ENCODE measurements at regions not wholly inside any gene's neighbourhood (a gene's known extent, or its start where the extent isn't known, plus 50 kb on each side); places are given as distances from the start of the nearest gene placed in this dataset.

DNA sequence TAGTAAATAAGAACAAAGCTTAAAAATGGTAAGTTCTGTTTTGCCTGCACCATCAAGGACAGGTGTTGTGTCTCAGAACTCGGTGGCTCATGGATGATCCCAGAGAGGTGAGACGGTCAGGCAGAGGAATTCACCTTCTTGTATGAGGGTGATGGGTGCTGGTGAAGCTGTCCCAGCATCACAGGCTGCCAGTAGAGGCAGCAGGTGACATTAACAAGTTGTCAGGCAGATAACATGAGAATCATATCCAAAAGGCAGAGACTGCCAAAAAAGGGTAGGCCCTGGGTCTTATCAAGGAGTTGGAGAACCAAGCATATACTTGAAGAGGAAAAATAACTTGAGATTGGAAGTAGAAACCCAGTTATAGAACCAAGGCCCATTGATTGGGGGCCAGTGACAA, 437.8 kb downstream of the DYNC2H1 start:
- no peak overlapping the region for H2AFZ ChIP-seq (ENCODE audit: low read depth, low read length)
- peaks cover 2% of the 10 kb centered on the region for H3K4me1 ChIP-seq (ENCODE audit: insufficient read depth, low read length)
- H3K27me3 ChIP-seq (ENCODE audit: insufficient read depth, low read length): no peaks in the 10 kb centered on the region
- no peaks in the 10 kb centered on the region for H3K36me3 ChIP-seq (ENCODE audit: insufficient read depth, low read length)
- no peak overlapping the region for H3K4me3 ChIP-seq (ENCODE audit: low read length)
- peaks cover 2% of the 10 kb centered on the region for H3K9me3 ChIP-seq (ENCODE audit: low read length)

DNA sequence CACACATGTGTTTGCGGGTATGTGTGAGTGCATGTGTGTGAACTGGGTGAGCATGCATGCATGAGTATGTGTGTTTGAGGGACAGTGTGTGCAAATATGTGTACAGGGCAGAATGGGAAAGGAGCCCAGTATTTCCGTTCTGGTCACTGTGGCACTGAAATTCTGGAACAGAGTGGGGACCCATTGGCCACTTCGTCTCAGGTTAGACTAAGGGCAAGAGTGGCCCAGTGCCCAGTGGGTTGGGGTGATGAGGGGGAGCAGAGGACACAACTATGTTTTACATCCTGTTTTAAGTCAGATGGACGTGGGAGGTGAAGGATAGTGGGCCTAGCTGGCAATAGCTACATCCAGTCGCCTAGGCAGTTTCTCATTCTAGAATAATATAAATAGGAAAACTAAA, 438.5 kb downstream of the DYNC2H1 start:
- Histone ChIP-seq H3K27me3 (ENCODE audit: insufficient read depth, low read length) (no peaks in the 10 kb centered on the region), H2AFZ (ENCODE audit: low read depth, low read length) (no peak overlapping the region), H3K4me1 (ENCODE audit: insufficient read depth, low read length) (peaks cover 4% of the 10 kb centered on the region), H3K36me3 (ENCODE audit: insufficient read depth, low read length) (no peaks in the 10 kb centered on the region), H3K4me3 (ENCODE audit: low read length) (no peak overlapping the region), H3K9me3 (ENCODE audit: low read length) (no peaks in the 10 kb centered on the region)

DNA sequence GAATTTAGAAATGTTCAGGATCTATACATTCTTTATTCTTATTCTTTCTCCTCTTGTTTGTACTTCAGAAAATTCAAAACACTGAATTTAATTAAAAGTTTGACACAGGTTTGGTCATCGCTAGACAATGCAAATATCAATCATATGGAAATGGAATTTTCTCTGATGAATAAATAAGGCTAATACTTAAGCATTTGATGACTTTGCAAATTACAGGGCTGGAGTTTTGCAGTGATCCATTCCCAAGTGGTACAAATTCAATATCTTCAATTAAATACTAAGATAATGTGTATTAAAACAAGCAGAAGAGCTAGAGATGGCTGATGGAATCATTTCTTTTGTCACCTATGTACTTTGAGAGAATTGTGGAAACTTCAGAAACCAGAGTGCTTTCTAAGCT, 439.6 kb downstream of the DYNC2H1 start:
- H3K36me3 ChIP-seq (ENCODE audit: insufficient read depth, low read length): no peaks in the 10 kb centered on the region
- no peaks in the 10 kb centered on the region for H3K9me3 ChIP-seq (ENCODE audit: low read length)
- no peak overlapping the region for H3K4me3 ChIP-seq (ENCODE audit: low read length)
- no peak overlapping the region for H2AFZ ChIP-seq (ENCODE audit: low read depth, low read length)
- no peaks in the 10 kb centered on the region for H3K27me3 ChIP-seq (ENCODE audit: insufficient read depth, low read length)
- peaks cover 7% of the 10 kb centered on the region for H3K4me1 ChIP-seq (ENCODE audit: insufficient read depth, low read length)

DNA sequence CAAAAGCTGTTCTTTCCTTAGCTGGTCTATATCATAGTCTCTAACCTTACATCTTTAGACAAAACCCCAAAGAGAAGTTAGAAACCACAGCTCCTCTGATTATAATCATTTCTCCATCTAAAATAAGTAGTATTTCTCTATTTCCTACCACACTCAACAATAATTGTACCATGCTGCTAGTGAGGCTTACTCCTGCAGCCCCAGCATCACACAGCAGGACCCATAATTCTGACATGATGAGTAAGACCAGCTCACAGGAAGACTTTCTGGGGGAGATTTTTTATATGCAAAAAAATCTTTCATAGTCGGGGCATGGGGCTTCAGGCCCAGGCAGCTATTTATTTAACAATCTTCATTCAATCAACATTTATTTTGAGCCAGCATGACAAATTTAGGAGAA, 441.6 kb downstream of the DYNC2H1 start:
- Histone ChIP-seq H3K4me1 (ENCODE audit: insufficient read depth, low read length) (peaks cover 7% of the 10 kb centered on the region), H3K27me3 (ENCODE audit: insufficient read depth, low read length) (no peaks in the 10 kb centered on the region), H2AFZ (ENCODE audit: low read depth, low read length) (no peak overlapping the region), H3K36me3 (ENCODE audit: insufficient read depth, low read length) (no peaks in the 10 kb centered on the region), H3K4me3 (ENCODE audit: low read length) (no peak overlapping the region), H3K9me3 (ENCODE audit: low read length) (no peaks in the 10 kb centered on the region)

DNA sequence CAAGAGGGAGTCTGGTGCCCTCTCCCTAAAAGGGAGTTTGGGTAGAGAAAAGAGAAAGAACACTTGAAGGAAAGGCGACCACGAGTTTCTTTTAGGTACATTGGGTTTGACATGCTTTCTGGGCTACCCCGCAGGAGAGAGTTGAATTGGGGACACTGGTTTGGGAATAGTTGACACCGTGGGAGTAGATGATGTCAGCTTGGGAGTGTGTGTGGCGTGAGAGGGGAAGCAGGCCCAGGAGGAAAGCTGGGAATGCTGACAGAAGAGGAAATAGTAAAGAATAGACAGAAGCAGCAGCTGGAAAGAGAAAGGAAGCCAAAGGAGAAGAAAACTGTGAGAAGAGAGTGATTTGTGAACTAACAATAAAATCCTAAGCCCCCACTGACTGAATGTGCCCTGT, 442.9 kb downstream of the DYNC2H1 start:
- Histone ChIP-seq H3K4me1 (ENCODE audit: insufficient read depth, low read length) (peaks cover 7% of the 10 kb centered on the region), H3K27me3 (ENCODE audit: insufficient read depth, low read length) (no peaks in the 10 kb centered on the region), H3K4me3 (ENCODE audit: low read length) (no peak overlapping the region), H2AFZ (ENCODE audit: low read depth, low read length) (no peak overlapping the region), H3K9me3 (ENCODE audit: low read length) (no peaks in the 10 kb centered on the region), H3K36me3 (ENCODE audit: insufficient read depth, low read length) (no peaks in the 10 kb centered on the region)

DNA sequence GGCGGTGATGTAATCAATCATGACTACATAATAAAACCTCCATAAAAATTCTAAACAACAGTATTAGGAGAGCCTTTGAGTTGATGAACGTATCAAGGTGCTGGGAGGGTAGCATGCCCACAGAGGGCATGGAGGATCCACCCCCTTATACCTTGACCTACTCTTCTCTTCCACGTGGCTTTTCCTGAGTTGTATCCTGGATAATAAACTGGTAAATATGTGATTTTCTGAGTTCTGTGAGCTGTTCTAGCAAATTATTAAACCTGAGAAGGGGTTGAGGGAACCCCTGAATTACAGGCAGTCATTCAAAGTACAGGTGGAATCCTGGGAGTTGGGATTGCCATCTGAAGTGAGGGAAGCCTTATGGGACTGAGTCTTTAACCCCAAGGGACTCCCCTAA, 446.9 kb downstream of the DYNC2H1 start:
- Histone ChIP-seq H3K4me1 (ENCODE audit: insufficient read depth, low read length) (peaks cover 5% of the 10 kb centered on the region), H2AFZ (ENCODE audit: low read depth, low read length) (no peak overlapping the region), H3K9me3 (ENCODE audit: low read length) (no peaks in the 10 kb centered on the region)

DNA sequence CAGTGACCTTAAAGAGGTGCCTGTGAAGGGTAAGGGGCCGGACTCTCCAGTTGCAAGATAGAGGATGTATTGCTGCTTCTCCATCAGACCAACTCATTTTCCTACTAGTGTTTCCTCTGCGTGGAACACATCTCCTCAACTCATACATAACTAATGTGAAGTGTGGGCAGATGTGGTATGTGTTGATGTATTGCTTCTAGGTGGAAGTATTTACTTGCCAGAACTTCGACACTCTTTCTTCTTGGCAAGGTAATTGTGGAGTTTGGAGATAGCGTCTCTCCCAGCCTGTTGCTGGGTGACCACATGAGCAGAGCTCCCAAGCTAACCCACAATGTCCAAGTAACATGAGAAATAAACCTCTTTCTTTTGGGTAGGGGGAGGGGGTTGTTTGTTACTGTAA, 456.9 kb downstream of the DYNC2H1 start:
- H2AFZ ChIP-seq (ENCODE audit: low read depth, low read length): no peak overlapping the region
- no peak overlapping the region for H3K4me3 ChIP-seq (ENCODE audit: low read length)
- no peaks in the 10 kb centered on the region for H3K27me3 ChIP-seq (ENCODE audit: insufficient read depth, low read length)
- H3K4me1 ChIP-seq (ENCODE audit: insufficient read depth, low read length): no peaks in the 10 kb centered on the region
- H3K36me3 ChIP-seq (ENCODE audit: insufficient read depth, low read length): no peaks in the 10 kb centered on the region
- no peaks in the 10 kb centered on the region for H3K9me3 ChIP-seq (ENCODE audit: low read length)

More for the DNA sequence above, 446.9 kb downstream of the DYNC2H1 start:
- H3K27me3 ChIP-seq (ENCODE audit: insufficient read depth, low read length): no peaks in the 10 kb centered on the region
- no peaks in the 10 kb centered on the region for H3K36me3 ChIP-seq (ENCODE audit: insufficient read depth, low read length)
- no peak overlapping the region for H3K4me3 ChIP-seq (ENCODE audit: low read length)

DNA sequence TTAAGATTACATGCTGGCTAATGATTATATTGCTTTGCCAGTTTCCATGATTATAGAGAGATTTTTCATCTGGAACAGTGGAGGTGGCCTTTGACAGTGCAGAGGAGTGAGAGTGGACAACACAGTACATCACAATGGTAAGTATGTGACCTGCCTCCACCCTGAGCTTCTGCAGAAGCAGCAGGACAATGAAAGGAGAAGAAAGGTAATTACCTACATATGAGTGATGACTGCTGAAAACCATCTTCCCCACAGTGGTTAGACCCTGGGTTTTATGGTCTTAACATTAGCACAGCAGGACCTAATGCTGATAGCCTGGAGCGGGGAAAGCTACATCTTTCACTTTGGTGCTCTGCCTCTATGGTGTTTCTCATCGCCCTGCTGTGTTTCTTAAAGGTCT, 454.7 kb upstream of the DDI1 start:
- H3K27me3 ChIP-seq (ENCODE audit: insufficient read depth, low read length): no peaks in the 10 kb centered on the region
- H2AFZ ChIP-seq (ENCODE audit: low read depth, low read length): no peak overlapping the region
- no peak overlapping the region for H3K4me3 ChIP-seq (ENCODE audit: low read length)
- peaks cover 10% of the 10 kb centered on the region for H3K4me1 ChIP-seq (ENCODE audit: insufficient read depth, low read length)
- H3K36me3 ChIP-seq (ENCODE audit: insufficient read depth, low read length): no peaks in the 10 kb centered on the region
- H3K9me3 ChIP-seq (ENCODE audit: low read length): no peaks in the 10 kb centered on the region

DNA sequence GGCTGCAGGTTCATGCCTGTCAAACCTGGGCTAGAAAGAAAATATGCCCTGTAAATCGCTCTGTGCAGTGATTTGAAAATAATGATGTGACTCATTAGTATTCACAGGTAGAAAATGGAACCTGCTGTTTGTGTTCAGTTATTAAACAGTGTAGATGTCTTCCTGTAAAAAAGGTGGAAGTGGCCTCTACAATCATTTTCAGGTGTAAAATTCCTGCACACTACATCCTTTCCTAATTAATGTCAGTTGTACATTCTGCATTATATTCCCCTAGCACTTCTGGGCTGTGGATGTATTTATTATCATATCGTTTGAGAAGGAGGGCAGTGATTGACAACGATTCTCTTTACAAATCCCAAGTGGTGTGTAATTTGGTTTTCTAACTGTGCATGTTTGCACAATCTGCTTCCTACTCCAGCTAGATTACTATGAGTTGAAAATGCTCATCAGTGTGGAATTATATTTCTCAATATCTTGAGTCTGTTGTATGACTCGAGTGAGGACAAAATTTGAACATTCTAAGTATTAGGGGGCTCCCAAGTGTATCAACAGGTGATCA, 454.0 kb upstream of the DDI1 start:
- Histone ChIP-seq H3K4me1 (ENCODE audit: insufficient read depth, low read length) (peaks cover 10% of the 10 kb centered on the region), H3K4me3 (ENCODE audit: low read length) (no peak overlapping the region), H3K27me3 (ENCODE audit: insufficient read depth, low read length) (no peaks in the 10 kb centered on the region)

DNA sequence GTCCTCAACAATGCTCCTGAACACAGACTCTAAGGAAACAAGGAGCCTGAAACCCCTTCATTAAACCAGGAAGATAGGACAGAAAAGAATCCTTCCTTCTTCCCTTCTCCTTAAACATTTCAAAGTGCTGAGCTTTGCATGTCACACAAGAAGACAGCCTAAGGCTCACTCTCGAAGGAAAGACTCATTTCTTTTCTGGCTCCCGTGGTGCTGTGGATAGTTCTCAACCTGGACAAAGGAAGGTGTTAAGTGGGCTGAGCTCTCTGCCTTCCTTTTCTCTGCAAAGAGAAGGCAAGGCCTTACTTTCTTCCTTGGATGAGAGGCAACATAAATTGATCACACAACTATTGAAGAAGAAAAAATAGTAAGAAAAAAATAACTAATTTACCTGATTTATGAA, 452.4 kb upstream of the DDI1 start:
- no peaks in the 10 kb centered on the region for H3K27me3 ChIP-seq (ENCODE audit: insufficient read depth, low read length)
- H3K4me1 ChIP-seq (ENCODE audit: insufficient read depth, low read length): peaks cover 15% of the 10 kb centered on the region
- H3K4me3 ChIP-seq (ENCODE audit: low read length): no peak overlapping the region
- no peaks in the 10 kb centered on the region for H3K9me3 ChIP-seq (ENCODE audit: low read length)
- no peak overlapping the region for H2AFZ ChIP-seq (ENCODE audit: low read depth, low read length)
- H3K36me3 ChIP-seq (ENCODE audit: insufficient read depth, low read length): no peaks in the 10 kb centered on the region

More for the DNA sequence above, 454.0 kb upstream of the DDI1 start:
- H3K9me3 ChIP-seq (ENCODE audit: low read length): no peaks in the 10 kb centered on the region
- H2AFZ ChIP-seq (ENCODE audit: low read depth, low read length): no peak overlapping the region
- H3K36me3 ChIP-seq (ENCODE audit: insufficient read depth, low read length): no peaks in the 10 kb centered on the region

DNA sequence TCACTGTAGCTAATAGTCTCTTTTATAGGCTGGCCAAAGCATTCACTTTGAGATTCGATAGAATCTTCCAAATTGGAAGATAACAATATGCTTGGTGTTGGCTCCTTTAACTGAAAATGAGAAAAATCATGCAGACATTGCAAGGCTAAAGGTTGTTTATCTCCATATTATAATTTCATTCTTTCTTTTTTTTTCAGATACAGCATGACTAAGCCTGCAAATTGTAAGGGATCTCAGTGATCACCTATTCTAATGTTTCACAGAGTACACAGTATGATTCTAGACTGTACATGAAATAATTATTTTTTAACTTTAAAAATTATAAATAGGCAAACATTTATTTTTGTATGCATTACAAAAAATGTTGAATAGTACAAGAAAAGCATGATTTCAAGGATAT, 451.7 kb upstream of the DDI1 start:
- Histone ChIP-seq H3K9me3 (ENCODE audit: low read length) (no peaks in the 10 kb centered on the region), H3K4me3 (ENCODE audit: low read length) (no peak overlapping the region), H2AFZ (ENCODE audit: low read depth, low read length) (no peak overlapping the region), H3K36me3 (ENCODE audit: insufficient read depth, low read length) (no peaks in the 10 kb centered on the region), H3K27me3 (ENCODE audit: insufficient read depth, low read length) (no peaks in the 10 kb centered on the region), H3K4me1 (ENCODE audit: insufficient read depth, low read length) (peaks cover 15% of the 10 kb centered on the region)

DNA sequence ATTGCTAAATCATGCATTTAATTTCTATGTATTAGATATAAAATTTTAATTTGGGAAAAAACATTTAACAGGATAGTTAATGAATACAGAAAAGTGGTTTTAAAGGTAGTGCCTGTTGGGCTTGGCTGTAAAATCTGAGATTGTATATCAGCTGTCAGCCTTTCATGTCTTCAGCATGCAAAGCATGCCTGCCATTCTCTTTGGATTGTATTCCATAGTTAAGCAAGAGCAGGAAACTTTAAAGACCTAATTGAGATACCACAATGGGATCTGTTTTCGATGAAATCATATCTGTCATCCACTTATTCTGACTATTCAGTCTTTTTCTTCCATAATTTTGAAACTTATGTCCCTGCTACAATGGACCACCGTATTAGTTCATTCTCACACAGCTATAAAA, 451.0 kb upstream of the DDI1 start:
- no peak overlapping the region for H3K4me3 ChIP-seq (ENCODE audit: low read length)
- peaks cover 15% of the 10 kb centered on the region for H3K4me1 ChIP-seq (ENCODE audit: insufficient read depth, low read length)
- H3K36me3 ChIP-seq (ENCODE audit: insufficient read depth, low read length): no peaks in the 10 kb centered on the region
- H3K9me3 ChIP-seq (ENCODE audit: low read length): no peaks in the 10 kb centered on the region
- no peaks in the 10 kb centered on the region for H3K27me3 ChIP-seq (ENCODE audit: insufficient read depth, low read length)
- no peak overlapping the region for H2AFZ ChIP-seq (ENCODE audit: low read depth, low read length)

DNA sequence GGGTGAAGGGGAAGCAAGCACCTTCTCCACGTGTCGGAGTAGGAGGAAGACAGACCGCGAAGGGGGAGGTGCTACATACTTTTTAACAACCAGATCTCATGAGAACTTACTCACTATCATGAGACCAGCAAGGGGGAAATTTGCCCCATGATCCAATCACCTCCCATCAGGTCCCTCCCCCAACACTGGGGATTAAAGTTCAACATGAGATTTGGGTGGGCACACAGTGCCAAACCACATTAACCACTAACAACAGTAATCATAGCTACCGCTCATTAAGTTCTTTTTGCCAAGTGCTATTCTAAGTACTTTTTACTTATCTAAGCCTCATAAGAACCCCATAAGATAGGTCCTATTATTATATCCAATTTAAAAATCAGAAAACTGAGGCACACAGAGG, 450.5 kb upstream of the DDI1 start:
- no peaks in the 10 kb centered on the region for H3K9me3 ChIP-seq (ENCODE audit: low read length)
- H3K27me3 ChIP-seq (ENCODE audit: insufficient read depth, low read length): no peaks in the 10 kb centered on the region
- H3K36me3 ChIP-seq (ENCODE audit: insufficient read depth, low read length): no peaks in the 10 kb centered on the region
- no peak overlapping the region for H3K4me3 ChIP-seq (ENCODE audit: low read length)
- peaks cover 15% of the 10 kb centered on the region for H3K4me1 ChIP-seq (ENCODE audit: insufficient read depth, low read length)
- H2AFZ ChIP-seq (ENCODE audit: low read depth, low read length): no peak overlapping the region

DNA sequence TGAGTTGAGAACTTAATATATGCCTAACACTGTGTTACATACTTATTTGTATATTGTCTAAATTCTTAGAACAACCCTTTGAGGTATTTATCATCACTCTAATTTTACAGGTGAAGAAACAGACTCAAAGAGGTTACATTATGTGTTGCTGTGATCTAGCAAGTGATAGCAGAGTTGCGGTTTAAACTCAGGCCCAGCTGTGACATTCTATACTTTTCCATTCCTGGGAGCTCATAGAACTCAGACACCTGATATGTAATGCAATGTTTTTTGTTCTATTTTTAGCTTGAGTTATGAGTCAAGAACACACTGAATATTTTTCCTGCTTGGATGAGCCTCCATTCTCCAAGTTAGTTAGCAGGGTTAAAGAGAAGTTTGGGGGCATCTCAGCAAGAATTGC, 449.7 kb upstream of the DDI1 start:
- no peaks in the 10 kb centered on the region for H3K36me3 ChIP-seq (ENCODE audit: insufficient read depth, low read length)
- no peak overlapping the region for H3K4me3 ChIP-seq (ENCODE audit: low read length)
- peaks cover 13% of the 10 kb centered on the region for H3K4me1 ChIP-seq (ENCODE audit: insufficient read depth, low read length)
- no peak overlapping the region for H2AFZ ChIP-seq (ENCODE audit: low read depth, low read length)
- H3K27me3 ChIP-seq (ENCODE audit: insufficient read depth, low read length): no peaks in the 10 kb centered on the region
- H3K9me3 ChIP-seq (ENCODE audit: low read length): no peaks in the 10 kb centered on the region
